ENCODE measurements at regions not wholly inside any gene's neighbourhood (a gene's known extent, or its start where the extent isn't known, plus 50 kb on each side); places are given as distances from the start of the nearest gene placed in this dataset.

GRCh38 chr3:163924600-163924999 lies 1153.7 kb downstream of the SI start:
- 48 to 63% methylated on average over 6 of the region's 6 CpGs for WGBS, 2 donors
- Histone ChIP-seq H3K9ac (ENCODE audit: insufficient read depth in 1 of 2, low read length in 2 of 2) (no peak overlapping the region), H3K27ac (ENCODE audit: low read depth in 1 of 2, low read length in 1 of 2) (no peak overlapping the region), H3K9me3 (ENCODE audit: control insufficient read depth in 4 of 4, insufficient read depth in 3 of 4, low read length in 3 of 4) (no peaks in the 10 kb centered on the region), H3K27me3 (ENCODE audit: control insufficient read depth in 3 of 3, insufficient read depth in 3 of 3, low read length in 2 of 3) (no peaks in the 10 kb centered on the region), H3K36me3 (ENCODE audit: control insufficient read depth in 4 of 4, insufficient read depth in 4 of 4, low read length in 4 of 4) (no peaks in the 10 kb centered on the region), H3K4me3 (no peak overlapping the region), H3K4me1 (ENCODE audit: control insufficient read depth in 5 of 5, insufficient read depth in 5 of 5, low read length in 5 of 5) (no peaks in the 10 kb centered on the region)
- no peak for TF ChIP-seq CTCF (IDR thresholded peaks at IDR 0.05; ENCODE audit: control extremely low read depth, extremely low read depth)
- no peak for DNase-seq
- no peak for ATAC-seq (ENCODE audit: insufficient read depth, low FRiP score)

- WGBS, 2 donors = 88 to 94% methylated on average over 1 of the region's 1 CpG
- TF ChIP-seq CTCF (IDR thresholded peaks at IDR 0.05; ENCODE audit: control extremely low read depth, extremely low read depth) = no peak
- no peak for ATAC-seq (ENCODE audit: insufficient read depth, low FRiP score)
Observed at GRCh38 chr3:163919154-163919553, 1159.1 kb downstream of the SI start.

GRCh38 chr3:163916596-163917560 lies 1161.4 kb downstream of the SI start:
- DNase-seq (peak in 1 of 3 donors; percentile 6), ATAC-seq (ENCODE audit: insufficient read depth, low FRiP score) (no peak)
- Histone ChIP-seq H3K27me3 (ENCODE audit: control insufficient read depth in 3 of 3, insufficient read depth in 3 of 3, low read length in 2 of 3) (no peaks in the 10 kb centered on the region), H3K9ac (ENCODE audit: insufficient read depth in 1 of 2, low read length in 2 of 2) (no peak overlapping the region), H3K9me3 (ENCODE audit: control insufficient read depth in 4 of 4, insufficient read depth in 3 of 4, low read length in 3 of 4) (no peaks in the 10 kb centered on the region), H3K27ac (ENCODE audit: low read depth in 1 of 2, low read length in 1 of 2) (no peak overlapping the region), H3K36me3 (ENCODE audit: control insufficient read depth in 4 of 4, insufficient read depth in 4 of 4, low read length in 4 of 4) (no peaks in the 10 kb centered on the region), H3K4me3 (no peak overlapping the region), H3K4me1 (ENCODE audit: control insufficient read depth in 5 of 5, insufficient read depth in 5 of 5, low read length in 5 of 5) (no peaks in the 10 kb centered on the region)
- WGBS, 2 donors = 81 to 85% methylated on average over 4 of the region's 4 CpGs
- TF ChIP-seq CTCF (IDR thresholded peaks at IDR 0.05; ENCODE audit: control extremely low read depth, extremely low read depth) = no peak

More at GRCh38 chr3:163919154-163919553, 1159.1 kb downstream of the SI start:
- Histone ChIP-seq H3K4me3 (no peak overlapping the region), H3K9ac (ENCODE audit: insufficient read depth in 1 of 2, low read length in 2 of 2) (no peak overlapping the region), H3K4me1 (ENCODE audit: control insufficient read depth in 5 of 5, insufficient read depth in 5 of 5, low read length in 5 of 5) (no peaks in the 10 kb centered on the region), H3K36me3 (ENCODE audit: control insufficient read depth in 4 of 4, insufficient read depth in 4 of 4, low read length in 4 of 4) (no peaks in the 10 kb centered on the region), H3K27me3 (ENCODE audit: control insufficient read depth in 3 of 3, insufficient read depth in 3 of 3, low read length in 2 of 3) (no peaks in the 10 kb centered on the region), H3K9me3 (ENCODE audit: control insufficient read depth in 4 of 4, insufficient read depth in 3 of 4, low read length in 3 of 4) (no peaks in the 10 kb centered on the region), H3K27ac (ENCODE audit: low read depth in 1 of 2, low read length in 1 of 2) (no peak overlapping the region)
- DNase-seq = no peak

Data from lung (tissue), 11 donors.